MM.1S (cell line): ENCODE measurements at regions not wholly inside any gene's neighbourhood (a gene's known extent, or its start where the extent isn't known, plus 50 kb on each side); places are given as distances from the start of the nearest gene placed in this dataset.

ENCODE experiments used
- DNase-seq: peaks from one replicate; pipeline ENCODE4 v3.0.0-alpha.2; 2015
- H2AFZ ChIP-seq: fragments of 300-600 bp; sonication (generic); 2 replicates; pipeline ENCODE4 v1.6.0; 2016; ENCODE audit warnings: antibody characterized with exemption, low read length
- H3F3A ChIP-seq: fragments of 300-600 bp; sonication (generic); 2 replicates; pipeline ENCODE4 v1.6.1; 2016; ENCODE audit warnings: mild to moderate bottlenecking, antibody characterized with exemption, low read length, moderate library complexity, mixed read lengths; ENCODE audit not compliant: insufficient read depth
- H3K27ac ChIP-seq: fragments of 300-600 bp; sonication (generic); 2 replicates; pipeline ENCODE4 v1.5.1; 2016; ENCODE audit warnings: mild to moderate bottlenecking, low read length
- H3K27me3 ChIP-seq: fragments of 300-600 bp; sonication (generic); replicated peaks from 2 replicates; pipeline ENCODE4 v1.6.0; 2016; ENCODE audit warnings: low read length; ENCODE audit not compliant: insufficient read depth
- H3K36me3 ChIP-seq: fragments of 300-600 bp; sonication (generic); replicated peaks from 2 replicates; pipeline ENCODE4 v1.6.1; 2016; ENCODE audit warnings: mild to moderate bottlenecking, low read length, mixed read lengths; ENCODE audit not compliant: insufficient read depth
- H3K4me1 ChIP-seq: fragments of 300-600 bp; sonication (generic); 2 replicates; pipeline ENCODE4 v1.6.1; 2016; ENCODE audit warnings: low read length, mixed read lengths
- H3K4me2 ChIP-seq: fragments of 300-600 bp; sonication (generic); 2 replicates; pipeline ENCODE4 v1.6.0; 2016; ENCODE audit warnings: low read depth, low read length
- H3K4me3 ChIP-seq: fragments of 300-600 bp; sonication (generic); 2 replicates; pipeline ENCODE4 v1.5.1; 2016; ENCODE audit warnings: low read length, mixed read lengths
- H3K79me2 ChIP-seq: fragments of 300-600 bp; sonication (generic); 2 replicates; pipeline ENCODE4 v1.6.1; 2016; ENCODE audit warnings: mixed run types, low read length, mixed read lengths
- H3K9ac ChIP-seq: fragments of 300-600 bp; sonication (generic); 2 replicates; pipeline ENCODE4 v1.6.1; 2016; ENCODE audit warnings: low read length, mixed read lengths
- H3K9me2 ChIP-seq: fragments of 300-600 bp; sonication (generic); replicated peaks from 2 replicates; pipeline ENCODE4 v1.6.1; 2016; ENCODE audit warnings: mild to moderate bottlenecking, low read length, mixed read lengths; ENCODE audit not compliant: insufficient read depth
- H3K9me3 ChIP-seq: fragments of 300-600 bp; sonication (generic); replicated peaks from 2 replicates; pipeline ENCODE4 v1.6.1; 2016; ENCODE audit warnings: mild to moderate bottlenecking, low read length, mixed read lengths; ENCODE audit not compliant: insufficient read depth
- H4K20me1 ChIP-seq: fragments of 300-600 bp; sonication (generic); 2 replicates; pipeline ENCODE4 v1.6.1; 2016; ENCODE audit warnings: mild to moderate bottlenecking, low read length, moderate library complexity, mixed read lengths; ENCODE audit not compliant: insufficient read depth
- EZH2 ChIP-seq: fragments of 300-600 bp; sonication (generic); optimal IDR thresholded peaks from 2 replicates; pipeline ENCODE3; 2017; ENCODE audit warnings: low read depth, mild to moderate bottlenecking, antibody characterized with exemption, low read length, mixed read lengths
- EZH2phosphoT487 ChIP-seq: fragments of 300-600 bp; sonication (generic); IDR thresholded peaks from 2 replicates; pipeline ENCODE4 v1.6.1; 2018; ENCODE audit warnings: antibody characterized with exemption, low read length
- TF ChIP-seq, protein P1 (sequence below): fragments of 300-600 bp; sonication (generic); IDR thresholded peaks from 2 replicates; pipeline ENCODE4 v1.5.1; 2016; ENCODE audit warnings: antibody characterized with exemption, low read length, mixed read lengths

DNA sequence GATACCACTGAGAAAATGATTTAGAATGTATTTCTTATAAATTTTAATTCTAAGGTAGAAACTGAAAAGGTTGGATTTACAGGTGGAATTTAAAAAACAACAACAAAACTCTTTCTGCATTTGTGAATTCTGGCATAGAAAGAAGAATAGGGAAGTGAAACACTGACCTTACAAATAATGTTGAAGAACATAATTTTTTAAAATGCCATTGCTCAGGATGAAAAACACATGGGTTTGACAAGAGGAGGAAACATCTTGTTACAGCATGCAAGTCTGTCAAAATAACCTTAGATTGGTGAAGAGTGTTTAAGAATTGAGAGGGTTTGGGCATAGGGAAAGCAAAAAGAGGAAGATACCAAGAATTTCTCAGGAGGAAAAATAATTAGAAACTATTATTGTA lies 184.3 kb downstream of the UBE2E3 start:
- Histone ChIP-seq H3K27me3 (no peaks in the 10 kb centered on the region), H3F3A (peaks cover 35% of the 10 kb centered on the region), H3K4me2 (peak overlapping the region; percentile 68), H2AFZ (no peak overlapping the region), H3K79me2 (no peaks in the 10 kb centered on the region), H3K4me3 (peak overlapping the region; percentile 25; the same call in 1 of the 2 replicates), H3K9me3 (no peaks in the 10 kb centered on the region), H3K9ac (peak overlapping the region; percentile 44; the same call in 1 of the 2 replicates), H3K4me1 (peaks cover 58% of the 10 kb centered on the region), H3K27ac (peak overlapping the region; percentile 89), H4K20me1 (no peaks in the 10 kb centered on the region), H3K9me2 (no peaks in the 10 kb centered on the region), H3K36me3 (no peaks in the 10 kb centered on the region)
- TF ChIP-seq EZH2phosphoT487 = no peak
- peak; percentile 31 for DNase-seq

DNA sequence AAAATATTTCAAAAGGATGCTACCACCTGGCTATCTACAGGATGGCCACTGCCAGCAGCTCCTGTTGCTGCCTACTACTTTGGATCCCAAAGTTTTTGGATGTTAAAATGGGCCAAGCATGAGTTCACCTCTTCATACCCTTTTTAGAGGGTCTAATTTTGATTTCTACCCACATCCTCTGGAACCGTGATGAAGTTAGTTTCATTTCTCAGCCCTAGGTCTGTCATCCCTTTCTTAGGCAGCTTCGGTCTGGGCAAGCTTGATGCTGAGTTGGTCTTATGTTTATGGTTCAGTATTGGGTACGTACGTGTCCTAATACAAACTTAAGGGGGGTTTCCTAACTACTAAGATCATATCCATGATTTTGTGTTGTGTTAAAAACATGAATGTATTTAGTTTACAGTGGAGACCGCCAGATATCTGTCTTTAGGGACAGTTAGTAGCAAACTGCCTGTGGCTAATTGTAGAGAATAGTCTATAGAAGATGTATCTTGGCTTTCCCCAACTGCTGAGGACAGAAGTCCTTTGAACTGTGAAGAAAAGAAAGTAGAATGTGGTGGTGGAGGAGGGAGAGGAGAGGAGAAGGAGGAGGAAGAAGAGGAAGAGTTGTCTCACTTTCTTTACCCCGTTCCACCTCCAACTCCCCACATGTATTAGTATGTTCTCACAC lies 184.9 kb downstream of the UBE2E3 start:
- Histone ChIP-seq H2AFZ (peak overlapping the region; percentile 42), H3K4me2 (peak overlapping the region; percentile 68), H3K27me3 (no peaks in the 10 kb centered on the region), H3K9me3 (no peaks in the 10 kb centered on the region), H3K9me2 (no peaks in the 10 kb centered on the region), H3K79me2 (no peaks in the 10 kb centered on the region), H3K27ac (peak overlapping the region; percentile 89), H3K4me3 (peak overlapping the region; percentile 25), H4K20me1 (no peaks in the 10 kb centered on the region), H3K36me3 (no peaks in the 10 kb centered on the region), H3K4me1 (peaks cover 64% of the 10 kb centered on the region), H3K9ac (peak overlapping the region; percentile 44), H3F3A (peaks cover 40% of the 10 kb centered on the region)
- TF ChIP-seq, protein P1, sequence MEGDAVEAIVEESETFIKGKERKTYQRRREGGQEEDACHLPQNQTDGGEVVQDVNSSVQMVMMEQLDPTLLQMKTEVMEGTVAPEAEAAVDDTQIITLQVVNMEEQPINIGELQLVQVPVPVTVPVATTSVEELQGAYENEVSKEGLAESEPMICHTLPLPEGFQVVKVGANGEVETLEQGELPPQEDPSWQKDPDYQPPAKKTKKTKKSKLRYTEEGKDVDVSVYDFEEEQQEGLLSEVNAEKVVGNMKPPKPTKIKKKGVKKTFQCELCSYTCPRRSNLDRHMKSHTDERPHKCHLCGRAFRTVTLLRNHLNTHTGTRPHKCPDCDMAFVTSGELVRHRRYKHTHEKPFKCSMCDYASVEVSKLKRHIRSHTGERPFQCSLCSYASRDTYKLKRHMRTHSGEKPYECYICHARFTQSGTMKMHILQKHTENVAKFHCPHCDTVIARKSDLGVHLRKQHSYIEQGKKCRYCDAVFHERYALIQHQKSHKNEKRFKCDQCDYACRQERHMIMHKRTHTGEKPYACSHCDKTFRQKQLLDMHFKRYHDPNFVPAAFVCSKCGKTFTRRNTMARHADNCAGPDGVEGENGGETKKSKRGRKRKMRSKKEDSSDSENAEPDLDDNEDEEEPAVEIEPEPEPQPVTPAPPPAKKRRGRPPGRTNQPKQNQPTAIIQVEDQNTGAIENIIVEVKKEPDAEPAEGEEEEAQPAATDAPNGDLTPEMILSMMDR = no peak
- TF ChIP-seq EZH2 (no peak), EZH2phosphoT487 (no peak)
- peak; percentile 80 for DNase-seq

GRCh38 chr2:181169503-181169902 lies 189.1 kb downstream of the UBE2E3 start:
- Histone ChIP-seq H3K4me3 (no peak overlapping the region), H3K9me2 (no peaks in the 10 kb centered on the region), H3K27me3 (no peaks in the 10 kb centered on the region), H4K20me1 (no peaks in the 10 kb centered on the region), H3K9me3 (no peaks in the 10 kb centered on the region), H3K4me1 (peaks cover 47% of the 10 kb centered on the region), H3K27ac (no peak overlapping the region), H3K9ac (no peak overlapping the region), H3K36me3 (no peaks in the 10 kb centered on the region), H2AFZ (no peak overlapping the region), H3K79me2 (no peaks in the 10 kb centered on the region), H3K4me2 (peak overlapping the region; percentile 46; the same call in 1 of the 2 replicates), H3F3A (peaks cover 20% of the 10 kb centered on the region)
- no peak for DNase-seq
- TF ChIP-seq, protein P1 = no peak
- no peak for TF ChIP-seq EZH2phosphoT487
- TF ChIP-seq EZH2 = no peak

DNA sequence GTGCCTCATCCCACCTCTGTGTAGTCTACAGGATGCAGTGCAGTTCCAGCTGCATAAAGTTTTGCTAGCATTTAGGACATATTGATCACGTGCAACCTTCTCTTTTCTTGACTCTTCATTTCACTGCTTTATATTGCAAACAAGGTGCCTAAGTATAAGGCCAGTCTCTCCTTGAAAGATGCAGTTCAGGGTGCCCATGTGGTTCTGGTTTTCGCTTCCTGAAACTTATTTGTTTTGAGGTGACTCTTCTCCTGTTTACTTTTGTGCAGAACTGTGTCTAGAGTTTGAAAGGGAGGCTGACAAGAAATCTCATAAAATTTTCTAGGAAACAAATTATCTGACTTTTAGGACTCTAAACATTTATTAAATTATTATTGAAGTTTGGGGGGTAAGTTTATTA lies 189.9 kb downstream of the UBE2E3 start:
- no peaks in the 10 kb centered on the region for H3K27me3 ChIP-seq
- H3K9ac ChIP-seq = no peak overlapping the region
- H3K79me2 ChIP-seq = no peaks in the 10 kb centered on the region
- H3F3A ChIP-seq = peaks cover 13% of the 10 kb centered on the region
- H3K27ac ChIP-seq = peak overlapping the region; percentile 22; the same call in 1 of the 2 replicates
- H4K20me1 ChIP-seq = no peaks in the 10 kb centered on the region
- H2AFZ ChIP-seq = 0 out of 2 replicates have a peak overlapping the region, but pooled peaks have one; percentile 7
- no peaks in the 10 kb centered on the region for H3K9me3 ChIP-seq
- H3K9me2 ChIP-seq = no peaks in the 10 kb centered on the region
- H3K36me3 ChIP-seq = no peaks in the 10 kb centered on the region
- no peak overlapping the region for H3K4me3 ChIP-seq
- DNase-seq = peak; percentile 66
- TF ChIP-seq EZH2 (no peak), EZH2phosphoT487 (no peak)
- TF ChIP-seq, protein P1 = no peak
- peak overlapping the region; percentile 46; the same call in 1 of the 2 replicates for H3K4me2 ChIP-seq
- peaks cover 41% of the 10 kb centered on the region for H3K4me1 ChIP-seq
